HEK293 (cell line): ENCODE measurements at regions not wholly inside any gene's neighbourhood (a gene's known extent, or its start where the extent isn't known, plus 50 kb on each side); places are given as distances from the start of the nearest gene placed in this dataset.
"Not testable (repeated sequence)": the region's sequence is repeated elsewhere in the genome, so short reads cannot be mapped to it uniquely, and the experiment has no call there.

Experiments
- CTCF ChIP-seq: fragments of 450-650 bp; formaldehyde crosslinking; IDR thresholded peaks from 2 replicates; pipeline ENCODE4 v1.5.1; 2016; ENCODE audit warnings: missing biosample characterization, missing genetic modification characterization
- ELK4 ChIP-seq: IDR thresholded peaks from 2 replicates; pipeline ENCODE4 v1.6.1; 2011; ENCODE audit warnings: mild to moderate bottlenecking, low read depth, low read length, borderline replicate concordance
- MYNN ChIP-seq: fragments of 450-650 bp; formaldehyde crosslinking; IDR thresholded peaks from 2 replicates; pipeline ENCODE4 v1.5.1; 2016; ENCODE audit warnings: missing biosample characterization, missing genetic modification characterization, borderline replicate concordance
- PRDM6 ChIP-seq: fragments of 450-650 bp; formaldehyde crosslinking; IDR thresholded peaks from 2 replicates; pipeline ENCODE4 v1.5.1; 2017; ENCODE audit warnings: missing biosample characterization, missing genetic modification characterization
- ZBTB1 ChIP-seq: fragments of 450-650 bp; formaldehyde crosslinking; IDR thresholded peaks from 2 replicates; pipeline ENCODE4 v1.5.1; 2016; ENCODE audit warnings: missing biosample characterization, missing genetic modification characterization
- ZBTB21 ChIP-seq: fragments of 450-650 bp; formaldehyde crosslinking; IDR thresholded peaks from 2 replicates; pipeline ENCODE4 v1.5.1; 2017; ENCODE audit warnings: missing biosample characterization, missing genetic modification characterization
- ZBTB7A ChIP-seq: fragments of 450-650 bp; formaldehyde crosslinking; IDR thresholded peaks from 2 replicates; pipeline ENCODE4 v1.5.1; 2016; ENCODE audit warnings: low read depth, missing biosample characterization, missing genetic modification characterization
- ZFP41 ChIP-seq: fragments of 450-650 bp; formaldehyde crosslinking; IDR thresholded peaks from 2 replicates; pipeline ENCODE4 v1.5.1; 2016; ENCODE audit warnings: missing biosample characterization, missing genetic modification characterization, borderline replicate concordance
- ZNF121 ChIP-seq: fragments of 450-650 bp; formaldehyde crosslinking; IDR thresholded peaks from 2 replicates; pipeline ENCODE4 v1.5.1; 2016; ENCODE audit warnings: missing biosample characterization, missing genetic modification characterization
- ZNF184 ChIP-seq: fragments of 450-650 bp; IDR thresholded peaks from 2 replicates; pipeline ENCODE4 v1.5.1; 2018; ENCODE audit warnings: missing biosample characterization, mild to moderate bottlenecking, missing genetic modification characterization
- ZNF37A ChIP-seq: fragments of 450-650 bp; IDR thresholded peaks from 2 replicates; pipeline ENCODE4 v1.5.1; 2018; ENCODE audit warnings: missing biosample characterization, missing genetic modification characterization
- ZNF449 ChIP-seq: fragments of 450-650 bp; formaldehyde crosslinking; IDR thresholded peaks from 2 replicates; pipeline ENCODE4 v1.5.1; 2017; ENCODE audit warnings: missing biosample characterization, mild to moderate bottlenecking, missing genetic modification characterization, moderate library complexity
- ZNF623 ChIP-seq: fragments of 450-650 bp; formaldehyde crosslinking; IDR thresholded peaks from 2 replicates; pipeline ENCODE4 v1.5.1; 2016; ENCODE audit warnings: missing biosample characterization, missing genetic modification characterization
- ZNF704 ChIP-seq: fragments of 450-650 bp; formaldehyde crosslinking; IDR thresholded peaks from 2 replicates; pipeline ENCODE4 v1.5.1; 2016; ENCODE audit warnings: missing biosample characterization, missing genetic modification characterization

GRCh38 chr2:95654897-95655296 lies 63.1 kb downstream of the TRIM43 start:
- TF ChIP-seq ZBTB1 (tag by site-specific recombination); ZBTB7A (tag by site-specific recombination); CTCF (tag by site-specific recombination); ZNF184 (tag by site-specific recombination); ZFP41 (tag by site-specific recombination); ELK4; ZNF704 (tag by site-specific recombination); ZNF623 (tag by site-specific recombination); ZBTB21 (tag by site-specific recombination); ZNF121 (tag by site-specific recombination); MYNN (tag by site-specific recombination); ZNF37A (tag by site-specific recombination); ZNF449 (tag by site-specific recombination); PRDM6: not testable (repeated sequence)
